ENCODE measurements at regions not wholly inside any gene's neighbourhood (a gene's known extent, or its start where the extent isn't known, plus 50 kb on each side); places are given as distances from the start of the nearest gene placed in this dataset.
"Not testable (repeated sequence)": the region's sequence is repeated elsewhere in the genome, so short reads cannot be mapped to it uniquely, and the experiment has no call there.

DNA sequence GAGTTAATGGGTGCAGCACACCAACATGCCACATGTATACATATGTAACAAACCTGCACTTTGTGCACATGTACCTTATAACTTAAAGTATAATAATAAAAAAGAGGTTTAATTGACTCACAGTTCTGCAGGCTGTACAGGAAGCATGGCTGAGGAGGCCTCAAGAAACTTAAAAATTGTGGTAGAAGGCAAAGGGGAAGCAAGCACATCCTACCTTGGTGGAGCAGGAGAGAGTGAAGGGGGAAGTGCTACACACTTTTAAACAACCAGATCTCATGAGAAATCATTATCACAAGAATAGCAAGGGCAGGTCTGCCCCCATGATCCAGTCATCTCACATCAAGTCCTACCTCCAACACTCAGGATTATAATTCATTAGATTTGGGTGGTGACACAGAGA, 463.5 kb downstream of the CSNK1G3 start:
- DNase-seq = not testable (repeated sequence)

DNA sequence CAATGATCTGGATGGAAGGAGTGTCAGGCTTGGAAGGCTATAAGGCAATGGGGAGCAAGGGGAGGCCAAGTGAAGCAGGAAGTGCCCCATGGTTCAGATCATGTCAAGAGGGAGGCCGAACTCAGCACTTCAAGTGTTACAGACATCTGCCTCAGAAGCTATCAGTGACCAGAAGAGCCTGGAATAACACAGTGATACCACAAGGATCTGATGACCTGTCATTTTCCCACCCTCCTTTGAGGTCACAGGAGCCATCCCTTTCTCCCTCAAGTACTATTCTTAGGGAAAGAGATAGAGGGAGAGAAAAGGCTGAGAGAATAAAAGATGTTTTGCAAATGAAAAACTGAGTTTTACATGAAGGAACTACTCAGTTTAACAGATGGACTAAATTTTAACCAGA, 454.8 kb downstream of the CSNK1G3 start:
- no peak for DNase-seq

- DNase-seq = no peak
Observed at GRCh38 chr5:123965626-123966025, 453.6 kb downstream of the CSNK1G3 start.

GRCh38 chr5:123964884-123965283, 452.9 kb downstream of the CSNK1G3 start:
- DNase-seq = no peak

DNA sequence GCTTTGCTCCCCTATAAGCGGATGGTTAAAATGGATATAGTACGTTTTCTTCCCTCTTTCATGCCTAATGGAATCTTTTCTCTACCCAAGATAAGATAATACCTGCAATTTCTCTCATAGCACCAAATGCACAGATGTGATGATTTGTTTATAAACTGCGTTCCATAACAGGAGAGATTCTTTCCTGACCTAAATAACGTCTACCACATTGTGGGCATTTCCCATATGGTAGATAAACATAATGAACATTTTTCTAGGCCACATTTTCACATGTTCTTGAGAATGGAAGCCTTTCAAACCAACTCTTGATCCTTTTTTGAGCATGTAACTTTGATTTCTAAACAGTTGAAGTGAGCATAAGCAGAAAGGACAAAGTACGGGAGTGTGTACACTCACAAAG, 448.5 kb downstream of the CSNK1G3 start:
- no peak for DNase-seq

DNA sequence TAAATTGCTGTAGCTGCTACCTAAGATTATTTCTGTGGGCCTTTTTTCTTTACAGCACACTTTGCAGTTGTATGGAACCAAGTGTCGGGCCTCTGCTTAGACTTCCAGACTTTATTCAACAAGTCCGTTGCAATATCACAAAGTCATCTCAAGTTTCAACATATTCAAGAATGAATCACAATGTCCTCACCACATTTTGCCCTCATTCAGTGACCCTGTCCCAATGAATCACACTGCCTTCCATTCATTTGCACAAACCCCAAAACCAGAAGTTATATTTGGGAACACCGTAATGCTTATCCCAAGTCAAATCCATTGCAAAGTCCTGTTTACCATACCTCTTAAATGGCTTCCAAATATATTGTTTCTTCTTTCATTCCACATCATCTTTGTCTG, 439.6 kb downstream of the CSNK1G3 start:
- DNase-seq = no peak

DNA sequence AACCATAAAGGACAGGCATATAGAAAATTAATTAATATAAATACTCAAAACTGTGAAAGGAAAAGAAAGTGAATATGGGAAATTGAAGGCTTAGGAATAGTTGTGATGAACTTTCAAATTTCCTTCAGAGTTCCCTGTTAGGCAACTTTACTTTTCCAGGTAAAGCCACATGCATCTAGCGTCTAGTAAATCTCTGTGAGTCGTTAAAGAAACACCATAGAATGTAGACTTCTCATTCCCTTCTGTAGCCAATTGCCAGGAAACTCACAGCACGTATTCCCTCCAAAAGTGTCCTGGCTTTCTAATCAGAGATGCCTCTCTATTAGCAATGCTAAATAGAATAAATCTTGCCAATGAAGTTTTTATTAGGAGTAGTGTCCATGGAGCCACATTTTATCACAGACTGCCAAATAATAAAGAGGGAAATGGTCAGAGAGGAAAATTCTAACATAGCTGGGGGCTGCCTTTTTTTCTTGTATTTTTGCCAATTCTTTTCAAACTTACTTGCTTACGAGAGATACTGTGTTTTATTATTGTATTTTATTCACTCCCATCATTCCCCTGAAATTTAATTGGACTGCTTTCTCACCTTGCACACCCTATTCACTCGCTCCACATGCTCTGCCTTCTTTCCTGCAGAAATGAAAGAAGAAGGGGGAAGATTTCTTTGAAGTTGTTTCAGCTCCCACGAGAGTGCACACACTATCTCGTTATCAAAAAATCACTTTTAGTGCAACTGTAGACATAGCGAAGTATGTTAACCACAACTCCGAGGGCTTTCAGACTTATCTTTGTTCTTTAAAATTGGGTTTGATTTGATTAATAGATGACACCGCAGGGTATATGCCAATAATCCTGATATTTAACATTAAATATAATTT, 439.0 kb downstream of the CSNK1G3 start:
- DNase-seq = no peak

GRCh38 chr5:123949807-123950340, 437.9 kb downstream of the CSNK1G3 start:
- DNase-seq = no peak

DNA sequence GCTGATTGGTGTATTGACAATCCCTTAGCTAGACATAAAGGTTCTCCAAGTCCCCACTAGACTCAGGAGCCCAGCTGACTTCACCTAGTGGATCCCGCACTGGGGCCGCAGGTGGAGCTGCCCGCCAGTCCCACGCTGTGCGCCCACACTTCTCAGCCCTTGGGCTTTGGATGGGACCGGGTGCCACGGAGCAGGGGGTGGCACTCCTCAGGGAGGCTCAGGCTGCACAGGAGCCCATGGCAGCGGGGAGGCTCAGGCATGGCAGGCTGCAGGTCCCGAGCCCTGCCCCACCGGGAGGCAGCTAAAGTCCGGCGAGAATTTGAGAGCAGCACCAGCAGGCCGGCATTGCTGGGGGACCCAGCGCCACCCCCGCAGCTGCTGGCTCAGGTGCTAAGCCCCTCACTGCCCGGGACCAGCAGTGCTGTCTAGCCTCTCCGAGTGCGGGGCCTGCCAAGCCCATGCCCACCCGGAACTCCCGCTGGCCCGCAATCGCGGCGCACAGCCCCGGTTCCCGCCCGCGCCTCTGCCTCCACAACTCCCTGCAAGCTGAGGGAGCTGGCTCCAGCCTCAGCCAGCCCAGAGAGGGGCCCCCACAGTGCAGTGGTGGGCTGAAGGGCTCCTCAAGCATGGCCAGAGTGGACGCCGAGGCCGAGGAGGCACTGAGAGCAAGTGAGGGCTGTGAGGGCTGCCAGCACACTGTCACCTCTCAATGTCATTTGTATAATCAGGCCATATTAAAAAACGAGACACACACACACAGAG, 437.2 kb downstream of the CSNK1G3 start:
- no peak for DNase-seq

DNA sequence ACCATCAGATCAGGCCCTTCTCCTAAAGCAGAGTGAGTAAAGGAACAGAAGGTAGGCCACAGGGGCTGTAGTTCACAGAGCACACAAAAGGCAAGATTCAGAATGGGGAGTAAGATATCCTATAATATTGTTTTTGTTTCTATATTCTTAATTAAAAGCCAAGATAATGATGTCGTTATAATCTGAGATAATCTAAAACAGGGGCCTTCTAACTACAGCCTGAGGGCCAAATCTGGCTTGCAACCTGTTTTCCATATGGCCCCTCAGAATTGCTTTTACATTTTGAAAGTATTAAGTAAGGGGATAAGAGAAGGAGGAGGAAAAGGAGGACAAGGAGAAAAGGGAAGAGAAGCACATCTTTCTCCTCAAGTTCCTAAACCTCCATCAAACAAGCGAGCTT, 435.8 kb downstream of the CSNK1G3 start:
- DNase-seq = no peak

- DNase-seq = no peak
Observed at GRCh38 chr5:123945548-123945947, 433.6 kb downstream of the CSNK1G3 start.

DNA sequence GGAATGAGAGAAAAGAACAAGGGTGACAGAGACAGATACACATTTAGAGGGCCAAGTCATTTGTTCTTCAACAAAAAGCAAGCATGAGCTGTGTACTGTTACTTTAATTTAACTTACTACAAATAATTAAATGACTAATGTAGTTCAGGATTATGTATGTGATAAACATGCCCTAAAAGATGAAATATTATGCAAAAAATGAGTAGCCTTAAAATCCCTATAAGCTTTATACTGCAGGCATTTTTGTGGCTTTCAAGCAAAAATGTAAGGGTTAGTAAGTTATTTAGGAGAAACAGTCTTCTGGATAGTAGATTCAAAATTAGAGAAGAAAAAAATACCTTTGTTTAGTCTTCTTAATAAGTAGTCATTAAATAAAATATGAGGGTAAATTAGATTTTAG, 431.2 kb downstream of the CSNK1G3 start:
- no peak for DNase-seq

DNA sequence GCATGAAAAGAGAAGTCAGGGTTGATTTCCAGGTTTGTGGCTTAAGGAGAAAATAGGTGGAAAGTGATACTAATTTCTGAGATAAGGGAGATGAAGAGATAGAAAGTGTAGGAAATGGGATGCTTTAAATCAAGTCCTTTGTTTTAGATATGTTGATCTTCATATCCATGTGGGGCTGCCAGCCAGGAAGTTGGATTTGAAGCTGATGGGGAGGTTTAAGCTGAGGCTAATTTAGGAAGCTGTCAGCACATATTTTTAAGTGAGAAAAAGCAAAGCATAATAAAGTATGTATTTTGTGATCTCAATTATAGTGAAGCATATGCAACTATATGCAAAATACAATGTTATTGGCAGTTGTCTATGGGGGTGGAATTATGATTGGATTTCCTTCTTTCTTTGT, 428.4 kb downstream of the CSNK1G3 start:
- DNase-seq = no peak

GRCh38 chr5:123937230-123937629, 425.3 kb downstream of the CSNK1G3 start:
- DNase-seq = no peak

- DNase-seq = no peak
Observed at GRCh38 chr5:123936548-123936947, 424.6 kb downstream of the CSNK1G3 start.

- not testable (repeated sequence) for DNase-seq
Observed at GRCh38 chr5:123933812-123934211, 421.8 kb downstream of the CSNK1G3 start.

GRCh38 chr5:123929055-123929474, 417.1 kb downstream of the CSNK1G3 start:
- no peak for DNase-seq

DNA sequence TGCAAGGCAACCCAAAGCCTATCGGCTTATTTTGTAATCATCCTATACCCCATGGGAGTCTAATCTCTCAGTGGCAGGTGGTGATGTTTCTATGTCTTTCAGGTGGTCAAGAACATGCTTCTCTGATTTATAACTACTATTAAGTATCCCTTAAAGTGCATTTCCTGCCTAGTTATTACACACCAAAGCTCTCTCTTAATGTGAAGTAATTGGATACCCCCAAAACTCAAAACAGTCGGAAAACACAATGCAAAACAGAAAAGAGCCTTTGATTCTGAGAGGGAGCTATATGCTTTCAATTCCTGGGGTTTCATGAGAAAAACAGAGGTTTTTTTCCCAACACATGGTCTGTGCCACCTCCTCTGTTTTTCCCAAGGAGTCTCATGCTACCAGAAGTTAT, 416.4 kb downstream of the CSNK1G3 start:
- no peak for DNase-seq

DNA sequence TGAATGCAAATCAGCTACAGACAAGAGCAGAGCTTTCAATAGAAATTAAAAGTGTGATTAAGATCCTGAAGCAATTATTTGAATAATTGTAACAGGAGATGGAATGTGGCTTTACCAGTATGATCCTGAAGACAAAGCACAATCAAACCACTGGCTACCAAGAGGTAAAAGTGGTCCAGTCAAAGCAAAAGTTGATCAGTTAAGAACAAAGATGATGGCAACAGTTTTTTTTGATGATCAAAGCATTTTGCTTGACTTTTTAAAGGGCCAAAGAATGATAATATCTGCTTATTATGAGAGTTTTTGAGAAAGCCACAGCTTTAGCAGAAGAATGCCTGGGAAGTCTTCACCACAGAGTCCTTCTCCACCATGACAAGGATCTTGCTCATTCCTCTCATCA, 409.2 kb downstream of the CSNK1G3 start:
- DNase-seq = no peak

GRCh38 chr5:123916345-123917121, 404.6 kb downstream of the CSNK1G3 start:
- no peak for DNase-seq

GRCh38 chr5:123914333-123914732, 402.4 kb downstream of the CSNK1G3 start:
- no peak for DNase-seq

- DNase-seq = no peak
Observed at GRCh38 chr5:123907349-123907748, 395.4 kb downstream of the CSNK1G3 start.

DNA sequence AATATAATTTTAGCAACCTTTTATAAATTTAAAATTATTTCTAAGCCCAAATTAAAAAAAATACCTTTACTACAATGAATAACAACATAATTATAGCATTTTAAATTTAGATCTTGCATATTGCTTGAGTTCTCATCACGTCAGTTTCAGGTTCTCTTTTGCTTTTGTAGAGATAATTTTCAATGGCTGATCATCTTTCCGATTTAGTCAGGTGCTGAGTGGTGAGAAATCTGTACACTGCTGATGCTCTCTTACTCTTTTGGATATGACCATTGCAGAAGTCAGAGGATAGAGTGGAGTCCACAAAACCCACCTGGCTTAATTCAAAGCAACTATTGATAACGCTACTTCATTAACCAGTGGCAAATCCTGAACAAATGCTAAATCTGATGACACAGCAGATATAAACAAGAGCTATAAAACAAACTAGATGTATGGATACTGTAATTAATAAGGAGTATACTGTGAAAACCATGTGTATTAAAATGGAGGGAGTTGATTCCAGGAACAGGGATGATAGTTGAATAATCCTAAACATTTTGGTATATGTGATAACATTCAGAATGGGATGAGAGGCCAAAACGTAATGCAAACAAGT, 394.8 kb downstream of the CSNK1G3 start:
- no peak for DNase-seq
